ES-I3 (cell line): ENCODE measurements at regions not wholly inside any gene's neighbourhood (a gene's known extent, or its start where the extent isn't known, plus 50 kb on each side); places are given as distances from the start of the nearest gene placed in this dataset.

Experiments
- H3K36me3 ChIP-seq: 2 replicates; pipeline ENCODE4 v1.6.1; 2013; ENCODE audit warnings: mild to moderate bottlenecking, low read length, control low read depth, moderate library complexity; ENCODE audit not compliant: insufficient read depth
- H3K4me1 ChIP-seq: 2 replicates; pipeline ENCODE4 v1.6.1; 2013; ENCODE audit warnings: mild to moderate bottlenecking, control low read depth, low read length; ENCODE audit not compliant: insufficient read depth
- H3K9ac ChIP-seq: 2 replicates; pipeline ENCODE4 v1.6.1; 2013; ENCODE audit warnings: low read depth, mild to moderate bottlenecking, low read length, moderate library complexity
- H3K9me3 ChIP-seq: 2 replicates; pipeline ENCODE4 v1.6.1; 2013; ENCODE audit warnings: mild to moderate bottlenecking, low read length, moderate library complexity; ENCODE audit not compliant: control insufficient read depth, insufficient read depth

DNA sequence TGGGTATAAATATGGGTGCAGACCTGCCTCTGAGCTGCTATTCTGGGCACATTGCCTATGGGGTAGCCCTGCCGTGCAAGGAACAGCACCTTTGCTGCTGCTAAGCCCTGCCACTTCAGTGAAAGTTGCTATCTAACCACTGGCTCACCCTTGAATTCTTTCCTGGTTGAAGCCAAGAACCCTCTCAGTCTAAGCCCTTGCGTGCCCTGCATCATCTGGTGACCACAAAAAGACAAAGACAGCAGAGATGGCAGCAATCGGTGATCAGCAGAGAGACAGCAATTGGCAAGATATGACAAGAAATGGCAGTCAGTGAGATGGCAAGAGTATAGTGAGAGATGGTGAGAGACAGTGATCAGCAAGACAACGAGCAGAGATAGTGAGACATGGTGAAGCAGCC, 418.3 kb downstream of the MATN1 start:
- Histone ChIP-seq H3K9ac (no peak overlapping the region), H3K9me3 (no peaks in the 10 kb centered on the region), H3K36me3 (no peaks in the 10 kb centered on the region), H3K4me1 (no peaks in the 10 kb centered on the region)

DNA sequence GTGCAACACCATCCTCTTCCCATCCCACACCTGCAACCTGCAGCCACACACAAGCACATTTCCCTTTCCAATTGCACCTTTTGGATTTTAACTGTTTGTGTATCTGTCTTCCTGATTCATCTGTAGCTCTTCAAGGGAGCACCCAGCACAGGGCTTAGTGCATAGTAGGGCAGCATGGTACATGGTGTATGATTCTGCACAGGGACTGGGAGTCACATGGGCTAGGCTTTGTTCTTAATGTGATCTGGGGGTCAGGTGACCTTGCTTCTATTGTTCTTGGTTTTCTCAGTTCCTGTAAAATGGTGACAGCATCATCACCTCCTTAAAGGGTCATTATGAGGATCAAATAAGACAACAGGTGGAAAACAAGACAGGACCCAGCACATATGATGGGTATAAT, 419.3 kb downstream of the MATN1 start:
- no peaks in the 10 kb centered on the region for H3K9me3 ChIP-seq
- H3K9ac ChIP-seq: no peak overlapping the region
- H3K36me3 ChIP-seq: no peaks in the 10 kb centered on the region
- no peaks in the 10 kb centered on the region for H3K4me1 ChIP-seq

DNA sequence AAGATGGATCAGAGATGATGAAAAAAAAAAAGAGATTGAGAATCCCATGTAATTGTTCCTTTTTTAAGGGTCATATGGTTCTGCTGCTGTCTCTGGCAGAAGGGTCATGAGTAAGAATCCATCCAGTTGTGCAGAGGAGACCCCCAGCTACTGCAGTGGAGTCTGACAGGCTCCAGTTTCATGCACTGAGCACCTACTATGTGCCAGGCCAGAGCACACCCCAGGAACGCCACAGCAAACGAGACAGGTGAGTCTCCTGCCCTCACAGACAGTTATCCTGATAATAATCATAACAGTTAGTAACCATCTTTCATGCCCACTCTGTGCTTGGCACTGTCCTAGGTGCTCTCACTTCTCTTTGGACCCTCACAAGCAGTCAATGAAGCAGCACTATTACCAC, 420.0 kb downstream of the MATN1 start:
- no peaks in the 10 kb centered on the region for H3K4me1 ChIP-seq
- H3K9me3 ChIP-seq: no peaks in the 10 kb centered on the region; the same call in 1 of the 2 replicates
- no peak overlapping the region for H3K9ac ChIP-seq
- no peaks in the 10 kb centered on the region for H3K36me3 ChIP-seq

DNA sequence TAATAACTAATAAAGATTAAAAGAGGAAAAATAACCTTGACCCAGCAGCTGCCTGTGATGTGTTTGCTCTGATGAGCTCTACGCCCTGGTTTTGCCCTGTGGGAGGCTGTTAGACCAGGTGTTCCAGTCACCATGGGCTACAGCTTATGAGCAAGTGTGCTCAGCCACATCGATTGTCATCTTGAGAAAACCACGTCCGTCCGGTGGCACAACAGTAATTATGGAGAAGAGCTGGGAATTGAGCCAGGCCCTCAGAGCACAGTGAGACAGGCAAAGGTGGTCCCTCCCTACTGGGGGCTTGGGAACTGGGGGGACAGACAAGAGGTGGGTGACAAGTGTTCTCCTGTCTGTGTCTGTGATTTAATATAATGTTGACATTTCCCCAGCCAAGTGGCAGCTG, 420.5 kb downstream of the MATN1 start:
- Histone ChIP-seq H3K36me3 (no peaks in the 10 kb centered on the region), H3K9ac (no peak overlapping the region), H3K4me1 (no peaks in the 10 kb centered on the region), H3K9me3 (no peaks in the 10 kb centered on the region; the same call in 1 of the 2 replicates)

DNA sequence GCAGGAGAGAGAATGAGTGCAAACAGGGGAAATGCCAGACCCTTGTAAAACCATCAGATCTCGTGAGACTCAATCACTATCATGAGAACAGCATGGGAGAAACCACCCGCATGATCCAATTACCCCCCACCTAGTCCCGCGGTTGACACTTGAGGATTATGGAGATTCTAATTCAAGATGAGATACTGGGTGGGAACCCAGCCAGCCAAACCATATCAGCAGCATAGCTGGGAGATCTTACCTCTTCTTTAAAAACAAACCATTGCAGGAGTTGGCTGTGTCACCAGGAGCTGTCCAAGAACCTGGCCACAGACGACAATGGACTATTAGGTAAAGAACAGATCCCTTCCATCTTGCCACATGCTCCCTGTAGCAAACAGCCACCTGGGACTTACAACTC, 422.7 kb downstream of the MATN1 start:
- no peaks in the 10 kb centered on the region for H3K4me1 ChIP-seq
- no peaks in the 10 kb centered on the region for H3K36me3 ChIP-seq
- H3K9ac ChIP-seq: no peak overlapping the region

DNA sequence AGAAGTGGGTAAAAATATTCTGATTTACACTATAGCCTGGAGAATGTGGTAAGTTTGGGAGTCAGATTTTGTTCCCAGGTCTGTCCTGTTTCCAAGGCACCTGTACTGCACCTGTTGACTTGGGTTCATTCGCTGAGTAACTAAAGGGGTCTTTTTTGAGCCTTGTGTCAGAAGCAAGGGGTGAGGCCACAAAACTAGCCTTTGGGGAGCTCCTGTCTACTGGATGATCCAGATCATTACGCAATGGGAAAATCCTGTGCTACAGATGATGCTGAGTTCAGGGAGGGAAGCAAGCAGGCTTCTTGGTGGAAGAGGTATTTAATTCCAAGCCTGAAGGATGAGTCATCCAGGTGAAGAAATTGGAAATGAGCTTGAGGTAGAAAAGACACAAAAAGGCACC, 424.0 kb downstream of the MATN1 start:
- H3K4me1 ChIP-seq: no peaks in the 10 kb centered on the region
- H3K9me3 ChIP-seq: no peaks in the 10 kb centered on the region; the same call in 1 of the 2 replicates
- H3K36me3 ChIP-seq: no peaks in the 10 kb centered on the region
- H3K9ac ChIP-seq: no peak overlapping the region

More for the DNA sequence above, 422.7 kb downstream of the MATN1 start:
- no peaks in the 10 kb centered on the region; the same call in 1 of the 2 replicates for H3K9me3 ChIP-seq

DNA sequence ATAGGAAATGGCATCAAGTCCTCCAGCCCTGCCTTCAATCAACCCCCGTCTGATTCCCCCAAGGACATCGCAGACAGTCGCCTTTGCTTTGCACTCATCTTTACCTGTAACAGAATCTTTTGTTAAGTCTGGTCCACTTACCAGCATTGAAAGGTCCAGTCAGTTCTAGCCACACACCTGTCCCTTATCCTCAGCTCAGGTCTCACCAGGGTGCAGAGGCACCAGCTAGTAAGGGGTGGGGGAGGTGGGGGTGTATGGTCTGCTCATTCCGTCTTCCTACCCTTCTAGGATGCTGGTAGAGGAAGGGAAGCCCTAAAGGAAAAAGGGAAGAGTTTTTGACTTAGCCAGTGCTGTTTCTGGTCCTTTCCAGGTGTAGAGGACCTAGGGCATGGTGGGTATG, 427.7 kb downstream of the MATN1 start:
- Histone ChIP-seq H3K9me3 (peaks cover 3% of the 10 kb centered on the region; the same call in 1 of the 2 replicates), H3K4me1 (no peaks in the 10 kb centered on the region), H3K36me3 (no peaks in the 10 kb centered on the region), H3K9ac (no peak overlapping the region)

DNA sequence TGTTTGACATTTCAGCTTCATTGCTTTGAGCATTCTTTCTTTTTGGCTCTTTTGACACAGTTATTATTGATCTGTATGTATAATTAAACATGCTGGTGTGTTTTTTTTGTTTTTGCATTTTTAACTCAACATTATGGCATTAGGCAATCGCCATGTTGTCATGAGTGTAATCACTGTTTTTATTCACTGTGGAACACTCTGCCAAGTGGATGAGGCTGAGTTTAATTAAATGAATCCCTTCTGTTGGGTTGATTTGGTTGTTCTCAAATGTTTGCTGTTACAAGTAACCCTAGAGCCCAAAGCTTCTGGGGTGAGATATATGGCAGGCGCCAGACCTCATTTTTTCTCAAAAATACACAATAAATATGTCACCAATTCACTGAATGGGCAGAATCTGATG, 428.1 kb downstream of the MATN1 start:
- no peaks in the 10 kb centered on the region for H3K36me3 ChIP-seq
- H3K9me3 ChIP-seq: peaks cover 3% of the 10 kb centered on the region; the same call in 1 of the 2 replicates
- H3K4me1 ChIP-seq: no peaks in the 10 kb centered on the region
- H3K9ac ChIP-seq: no peak overlapping the region

DNA sequence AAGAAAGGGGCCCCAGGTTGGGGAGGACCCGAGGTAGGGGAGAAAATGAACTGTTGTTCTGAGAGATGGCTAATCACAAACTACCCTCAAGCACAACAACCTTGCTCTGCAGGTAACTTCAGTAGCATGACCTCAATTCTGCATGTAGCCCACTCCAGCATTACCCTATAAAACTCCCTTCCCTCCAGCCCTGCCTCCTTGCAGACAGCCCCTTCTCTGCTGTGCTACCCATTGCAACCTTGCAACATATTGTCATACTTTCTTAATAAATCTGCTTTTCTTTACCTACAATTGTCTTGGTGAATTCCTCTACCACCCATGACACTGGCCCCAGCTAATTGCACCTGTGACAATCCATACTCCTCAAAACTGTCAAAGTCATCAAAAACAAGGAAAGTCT, 428.9 kb downstream of the MATN1 start:
- Histone ChIP-seq H3K9me3 (peaks cover 3% of the 10 kb centered on the region; the same call in 1 of the 2 replicates), H3K36me3 (no peaks in the 10 kb centered on the region), H3K9ac (no peak overlapping the region), H3K4me1 (no peaks in the 10 kb centered on the region)

DNA sequence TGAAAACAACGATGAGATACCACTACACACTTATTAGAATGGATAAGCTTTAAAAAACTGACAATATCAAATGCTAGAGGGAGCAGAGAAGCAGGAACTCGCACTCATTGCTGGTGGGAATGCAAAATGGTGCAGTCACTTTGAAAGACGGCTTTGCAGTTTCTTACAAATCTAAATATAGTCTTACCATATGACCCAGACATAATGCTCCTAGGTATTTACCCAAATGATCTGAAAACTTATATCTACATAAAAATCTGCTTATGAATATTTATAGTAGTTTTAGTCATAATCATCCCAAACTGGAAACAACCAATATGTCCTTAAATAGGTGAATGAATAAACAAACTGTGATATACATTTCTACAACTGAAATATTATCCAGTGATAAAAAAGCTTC, 430.9 kb downstream of the MATN1 start:
- H3K36me3 ChIP-seq: no peaks in the 10 kb centered on the region

DNA sequence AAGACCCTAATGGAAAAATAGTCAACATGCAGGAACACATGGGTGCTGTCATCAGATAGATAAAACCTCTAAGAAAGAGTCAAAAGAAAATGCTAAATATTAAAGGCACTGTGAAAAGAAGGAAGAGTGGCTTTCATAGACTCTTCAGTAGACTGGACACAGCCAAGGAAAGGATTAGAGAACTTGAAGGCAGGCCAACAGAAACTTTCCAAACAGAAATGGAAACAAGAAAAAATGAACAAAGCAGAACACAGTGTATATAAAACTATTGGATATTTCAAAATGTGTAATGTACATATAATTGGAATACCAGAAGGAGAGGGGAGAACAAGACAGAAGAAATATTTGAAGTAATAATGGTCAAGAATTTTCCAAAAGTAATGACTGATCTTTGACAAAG, 431.9 kb downstream of the MATN1 start:
- Histone ChIP-seq H3K9me3 (peaks cover 3% of the 10 kb centered on the region; the same call in 1 of the 2 replicates), H3K36me3 (no peaks in the 10 kb centered on the region), H3K4me1 (no peaks in the 10 kb centered on the region), H3K9ac (no peak overlapping the region)

More for the DNA sequence above, 430.9 kb downstream of the MATN1 start:
- H3K9ac ChIP-seq: no peak overlapping the region
- H3K9me3 ChIP-seq: peaks cover 3% of the 10 kb centered on the region; the same call in 1 of the 2 replicates
- no peaks in the 10 kb centered on the region for H3K4me1 ChIP-seq

DNA sequence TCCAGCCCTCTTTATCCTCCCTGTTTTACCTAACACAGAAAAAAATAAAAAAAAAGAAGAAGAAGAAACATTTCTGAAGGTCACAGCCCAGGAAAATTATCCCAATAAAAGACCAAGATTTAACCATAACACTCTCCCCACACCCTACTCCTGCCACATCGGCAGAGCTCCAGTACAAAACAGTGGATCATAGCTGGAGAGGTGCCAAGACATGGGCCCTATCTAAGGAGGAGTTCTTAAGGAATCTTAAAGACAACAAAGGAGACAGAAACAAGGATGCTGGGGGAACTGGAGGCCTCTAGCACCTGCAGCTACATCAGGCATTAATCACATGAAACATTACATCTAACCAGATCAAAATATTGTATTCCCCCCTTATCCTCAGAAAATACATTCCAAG, 432.8 kb downstream of the MATN1 start:
- no peak overlapping the region for H3K9ac ChIP-seq
- no peaks in the 10 kb centered on the region for H3K36me3 ChIP-seq
- no peaks in the 10 kb centered on the region for H3K4me1 ChIP-seq
- peaks cover 3% of the 10 kb centered on the region; the same call in 1 of the 2 replicates for H3K9me3 ChIP-seq

DNA sequence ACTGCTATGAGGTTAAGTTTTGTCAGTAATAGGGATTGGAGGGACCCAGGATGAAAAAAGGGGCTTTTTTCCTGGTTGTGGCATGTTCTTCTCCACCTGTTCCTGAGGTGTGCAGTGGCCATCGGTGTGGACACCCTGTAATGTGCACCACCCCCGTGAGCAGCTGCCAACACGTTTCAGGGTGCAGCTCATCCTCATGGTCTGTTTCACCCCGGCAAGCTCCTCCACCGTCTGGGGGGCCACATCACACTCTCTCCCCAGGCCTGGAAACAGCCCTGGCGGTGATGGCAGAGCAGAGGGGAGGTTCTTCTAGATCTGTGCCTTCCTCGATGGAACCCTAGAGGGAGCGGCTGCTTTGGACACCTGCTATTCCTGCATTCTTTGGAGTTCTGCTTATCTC, 435.4 kb downstream of the MATN1 start:
- Histone ChIP-seq H3K9ac (no peak overlapping the region), H3K36me3 (no peaks in the 10 kb centered on the region), H3K9me3 (no peaks in the 10 kb centered on the region; the same call in 1 of the 2 replicates), H3K4me1 (no peaks in the 10 kb centered on the region)

DNA sequence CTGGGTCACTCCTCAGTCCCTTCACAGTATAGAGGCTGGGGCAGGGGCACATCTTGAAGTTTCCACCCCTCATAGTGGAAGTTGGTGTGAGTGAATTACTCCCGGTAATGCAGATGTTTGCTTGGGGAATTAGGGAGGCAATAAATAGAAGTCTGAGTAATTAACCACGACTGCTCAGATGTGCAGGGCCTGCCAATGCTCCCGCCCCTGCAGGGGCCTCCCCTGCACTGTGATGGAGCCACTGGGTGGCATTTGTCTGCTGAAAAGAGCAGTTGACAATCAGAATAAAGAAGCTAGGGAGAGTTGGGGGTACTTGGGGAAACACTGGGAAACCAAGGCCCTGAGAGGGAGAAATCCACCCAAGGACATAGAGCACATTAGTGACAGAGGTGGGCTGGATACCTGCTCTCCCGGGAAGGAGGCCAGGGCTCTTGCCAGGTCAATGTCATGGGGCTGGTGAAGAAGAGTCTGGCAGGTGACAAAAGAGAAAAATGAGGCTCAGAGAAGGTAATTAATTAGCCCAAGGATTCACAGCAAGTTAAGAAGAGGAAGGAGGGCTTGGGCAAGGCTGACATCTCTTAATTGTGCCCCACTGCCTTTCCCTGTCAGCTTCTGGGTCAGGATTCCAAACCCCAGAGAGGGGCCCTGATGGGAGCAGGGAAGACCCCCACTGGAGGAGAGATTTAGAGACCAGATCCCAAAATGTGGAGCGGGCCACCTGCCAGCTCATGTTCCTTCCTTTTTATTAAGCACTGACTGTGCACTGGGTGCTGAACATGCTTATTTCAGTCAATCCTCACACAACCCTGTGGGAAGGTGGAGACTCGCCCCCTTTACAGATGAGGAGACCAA, 436.2 kb downstream of the MATN1 start:
- no peak overlapping the region for H3K9ac ChIP-seq
- H3K4me1 ChIP-seq: no peaks in the 10 kb centered on the region
- no peaks in the 10 kb centered on the region; the same call in 1 of the 2 replicates for H3K9me3 ChIP-seq
- H3K36me3 ChIP-seq: no peaks in the 10 kb centered on the region

DNA sequence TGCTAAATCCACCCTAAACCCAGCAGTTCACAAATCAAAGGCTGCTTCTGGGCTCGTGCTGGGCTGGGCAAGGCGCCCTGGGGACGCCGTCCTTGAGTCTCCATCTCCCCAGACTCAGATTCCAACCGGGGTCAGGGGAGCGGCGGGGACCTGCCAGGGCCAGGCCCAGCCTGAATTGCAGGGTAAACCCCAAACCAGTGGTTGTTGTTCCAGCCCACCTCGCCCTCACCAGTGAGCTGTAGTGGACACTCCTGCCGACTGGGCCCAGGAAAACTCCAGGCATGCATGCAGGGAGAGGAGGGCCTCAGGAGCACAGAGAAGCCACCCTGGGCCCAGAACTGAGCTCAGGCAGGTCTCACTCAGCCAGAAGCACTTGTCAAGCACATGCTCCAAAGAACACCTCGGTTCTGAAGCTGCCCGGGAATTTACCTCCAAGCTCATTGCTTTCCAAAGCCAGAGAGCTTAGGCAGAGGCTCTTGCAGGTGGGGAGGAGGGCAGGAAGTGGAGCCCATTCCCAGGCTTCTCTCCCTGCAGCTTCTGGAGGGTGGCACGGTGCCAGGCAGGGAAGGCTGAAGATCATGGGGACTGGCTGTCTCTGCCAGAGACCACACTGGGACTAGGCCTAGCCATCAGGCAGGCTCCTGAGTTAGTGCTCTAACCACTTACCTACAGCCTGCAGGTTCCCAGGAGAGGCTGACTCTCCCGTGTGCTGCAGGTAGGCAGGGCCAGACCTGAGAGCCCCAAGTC, 437.0 kb downstream of the MATN1 start:
- no peaks in the 10 kb centered on the region for H3K4me1 ChIP-seq
- no peak overlapping the region for H3K9ac ChIP-seq
- no peaks in the 10 kb centered on the region for H3K36me3 ChIP-seq
- H3K9me3 ChIP-seq: no peaks in the 10 kb centered on the region
